ENCODE measurements at regions not wholly inside any gene's neighbourhood (a gene's known extent, or its start where the extent isn't known, plus 50 kb on each side); places are given as distances from the start of the nearest gene placed in this dataset.

DNA sequence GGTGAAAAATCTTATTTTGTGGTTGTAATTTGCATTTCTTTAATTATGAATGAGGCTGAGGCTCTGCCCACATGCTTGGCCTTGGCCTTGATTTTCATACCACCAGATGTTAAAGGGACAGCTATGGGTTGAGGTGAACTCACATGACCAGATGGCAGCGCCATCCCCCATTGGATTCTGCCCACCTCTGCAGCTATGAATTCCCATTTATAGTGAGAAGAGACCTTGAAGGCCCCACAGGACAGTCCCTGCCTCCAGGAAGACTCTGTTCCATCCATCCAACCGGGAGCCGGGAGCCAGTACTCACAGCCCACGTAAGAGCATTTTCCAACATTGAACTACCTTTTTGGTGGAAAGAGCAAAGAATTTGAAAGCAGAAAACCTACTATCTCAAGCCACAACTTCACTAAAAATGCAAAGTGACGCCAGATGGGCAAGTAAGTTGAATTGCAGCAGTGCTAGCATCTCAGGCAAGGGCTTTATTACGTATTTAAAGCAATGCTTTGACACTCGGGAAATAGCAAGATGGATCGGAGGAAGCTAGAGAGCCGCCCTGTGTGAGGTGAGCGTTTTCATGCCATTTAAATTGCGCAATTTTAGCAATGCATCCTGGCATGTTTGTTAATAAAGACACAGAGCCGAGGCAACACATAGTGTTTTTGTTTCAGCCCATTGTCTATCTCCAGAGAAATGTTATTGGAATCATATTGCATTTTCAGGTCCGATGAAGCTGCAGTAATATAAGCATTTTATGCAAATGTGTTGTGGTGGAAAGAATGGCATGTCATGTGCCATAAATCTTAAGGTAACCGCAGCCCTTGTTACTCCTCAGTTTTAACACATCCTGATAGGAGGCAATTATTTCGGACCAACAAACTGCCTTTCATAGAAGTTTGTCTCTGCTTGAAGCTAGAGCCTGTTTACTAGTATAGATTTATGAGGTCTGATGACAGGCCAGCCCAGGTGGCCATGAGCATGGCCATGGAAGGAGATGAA lies 273.4 kb upstream of the TNRC6C start:
- no peak for DNase-seq (ENCODE audit: low spot score)

DNA sequence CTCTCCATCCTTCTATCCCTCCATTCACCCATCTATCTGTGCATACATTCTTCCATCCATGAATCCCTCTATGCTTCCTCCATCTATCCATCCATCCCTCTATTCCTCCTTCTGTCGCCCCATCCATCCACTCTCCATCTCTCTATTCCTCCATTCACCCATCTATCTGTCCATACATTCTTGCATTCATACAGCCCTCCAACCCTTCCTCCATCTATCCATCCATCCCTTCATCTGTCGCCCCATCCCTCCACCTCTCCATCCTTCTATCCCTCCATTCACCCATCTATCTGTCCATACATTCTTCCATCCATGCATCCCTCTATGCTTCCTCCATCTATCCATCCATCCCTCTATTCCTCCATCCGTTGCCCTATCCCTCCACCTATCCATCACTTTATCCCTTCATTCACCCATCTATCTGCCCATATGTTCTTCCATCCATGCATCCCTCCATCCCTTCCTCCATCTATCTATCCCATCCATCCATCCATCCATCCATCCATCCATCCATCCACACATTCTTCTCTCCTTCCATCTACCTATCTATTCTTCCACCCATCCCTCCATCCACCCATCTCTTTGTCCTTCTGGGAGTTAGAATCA lies 272.5 kb upstream of the TNRC6C start:
- no peak for DNase-seq (ENCODE audit: low spot score)

DNA sequence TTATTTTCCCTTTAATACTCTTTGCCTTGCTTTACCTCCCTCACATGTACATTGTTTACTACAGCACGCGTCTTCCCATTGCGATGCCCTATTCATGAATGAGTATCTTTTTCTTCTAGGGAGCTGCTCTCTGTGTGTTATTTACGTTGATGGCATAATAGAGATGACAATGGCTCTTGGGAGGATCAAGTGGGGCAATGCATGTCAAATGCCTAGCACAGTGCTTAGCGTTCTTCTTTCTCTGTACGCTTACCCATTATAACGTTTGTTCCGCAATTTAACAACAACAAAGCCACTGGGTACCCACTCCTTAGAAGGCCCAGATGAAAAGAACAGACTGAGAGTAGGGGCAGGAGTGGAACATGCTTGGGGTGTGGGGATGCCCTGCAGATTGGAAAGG lies 271.6 kb upstream of the TNRC6C start:
- no peak for DNase-seq (ENCODE audit: low spot score)

DNA sequence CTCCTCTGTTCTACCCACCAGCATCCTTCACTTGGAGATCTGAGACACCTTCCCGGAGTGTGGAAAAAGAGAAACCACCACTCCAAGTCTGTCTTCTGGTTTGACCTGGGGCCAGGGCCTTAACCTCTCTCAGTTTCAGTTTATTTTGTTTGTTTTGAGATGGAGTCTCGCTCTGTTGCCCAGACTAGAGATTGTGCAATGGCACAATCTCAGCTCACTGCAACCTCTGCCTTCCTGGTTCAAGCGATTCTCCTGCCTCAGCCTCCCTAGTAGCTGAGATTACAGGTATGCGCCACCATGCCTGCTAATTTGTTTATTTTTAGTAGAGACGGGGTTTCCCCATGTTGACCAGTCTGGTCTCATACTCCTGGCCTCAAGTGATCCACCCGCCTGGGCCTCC lies 271.1 kb upstream of the TNRC6C start:
- DNase-seq (ENCODE audit: low spot score), result no peak

DNA sequence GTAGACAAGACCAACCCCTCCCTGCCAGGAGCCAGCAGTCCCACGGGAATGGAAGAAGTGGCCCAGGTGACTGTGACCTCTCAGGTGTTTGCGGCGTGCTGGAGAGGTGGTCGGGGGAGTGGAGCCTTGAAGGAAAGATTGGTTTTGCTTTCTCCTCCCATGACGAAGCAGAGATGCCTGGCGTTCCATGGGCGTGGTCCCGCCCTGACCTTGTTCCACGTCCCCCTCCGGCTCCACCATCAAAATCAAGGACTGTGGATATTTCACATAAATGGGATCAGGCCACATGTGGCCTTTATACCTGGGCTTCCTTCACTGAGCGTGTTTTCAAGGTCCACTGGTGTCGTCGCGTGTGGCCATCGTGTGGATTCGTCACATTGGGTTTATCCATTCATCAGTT lies 270.6 kb upstream of the TNRC6C start:
- DNase-seq (ENCODE audit: low spot score), result no peak

DNA sequence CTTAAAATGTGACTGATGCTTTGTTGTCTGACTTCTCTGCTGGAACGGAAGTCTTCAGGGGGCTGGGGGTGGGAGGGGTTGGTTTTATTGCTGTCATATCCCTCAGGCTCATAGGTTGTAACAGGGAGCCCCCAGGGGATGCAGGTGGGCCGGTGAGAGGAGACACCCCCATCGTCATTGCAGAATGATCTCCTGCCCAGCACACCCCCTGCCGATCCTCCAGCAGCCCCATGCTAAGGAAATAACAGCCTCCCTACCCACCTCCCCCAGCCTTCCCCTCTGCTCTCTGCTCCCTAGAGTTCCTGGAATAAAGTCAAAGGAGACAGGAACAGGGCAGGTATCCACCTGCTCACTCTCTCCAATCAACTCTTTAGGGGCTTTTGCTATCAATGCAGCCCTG lies 270.1 kb upstream of the TNRC6C start:
- no peak for DNase-seq (ENCODE audit: low spot score)

DNA sequence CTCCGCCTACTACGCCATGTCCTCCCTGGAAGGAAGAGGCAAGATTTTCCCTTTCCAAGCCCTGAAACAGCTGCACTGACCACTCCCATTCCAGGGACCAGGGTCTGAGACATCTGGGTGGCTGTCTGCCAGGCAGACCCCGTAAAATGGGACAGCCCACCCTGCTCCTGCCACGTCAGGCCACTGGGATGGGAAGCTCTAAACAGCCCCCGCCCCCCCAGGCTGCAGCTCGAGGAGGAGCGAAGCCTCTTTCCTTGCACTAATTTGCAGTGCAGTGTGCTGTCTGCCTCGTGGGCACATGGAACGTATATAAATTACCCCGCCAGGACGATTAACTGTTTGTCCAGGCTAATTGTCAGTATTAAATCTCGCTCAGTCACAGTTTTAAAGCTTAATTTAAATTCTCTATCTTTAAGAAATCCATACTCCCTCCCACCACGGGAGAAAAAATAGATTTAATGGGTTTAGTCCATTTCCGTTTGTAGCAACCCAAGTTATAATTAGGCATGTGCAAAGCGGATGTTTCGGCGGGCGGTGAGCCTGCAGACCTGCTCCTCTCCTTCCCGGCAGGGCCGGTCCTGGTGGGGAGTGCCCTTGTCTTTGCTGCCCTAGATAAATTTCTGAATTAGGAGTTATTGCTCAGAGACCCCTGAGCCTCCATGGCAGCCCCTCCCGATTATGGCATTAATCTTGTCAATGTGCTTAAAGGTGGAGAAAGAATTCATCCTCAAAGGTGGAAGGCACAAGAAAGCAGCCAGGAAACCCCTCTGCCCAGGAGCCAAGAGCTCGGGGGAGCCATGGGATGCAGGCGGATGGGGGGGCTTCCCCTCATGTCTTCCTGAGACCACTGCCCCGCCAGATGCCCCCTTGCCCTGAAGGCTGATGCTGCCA lies 268.0 kb upstream of the TNRC6C start:
- no peak for DNase-seq (ENCODE audit: low spot score)

DNA sequence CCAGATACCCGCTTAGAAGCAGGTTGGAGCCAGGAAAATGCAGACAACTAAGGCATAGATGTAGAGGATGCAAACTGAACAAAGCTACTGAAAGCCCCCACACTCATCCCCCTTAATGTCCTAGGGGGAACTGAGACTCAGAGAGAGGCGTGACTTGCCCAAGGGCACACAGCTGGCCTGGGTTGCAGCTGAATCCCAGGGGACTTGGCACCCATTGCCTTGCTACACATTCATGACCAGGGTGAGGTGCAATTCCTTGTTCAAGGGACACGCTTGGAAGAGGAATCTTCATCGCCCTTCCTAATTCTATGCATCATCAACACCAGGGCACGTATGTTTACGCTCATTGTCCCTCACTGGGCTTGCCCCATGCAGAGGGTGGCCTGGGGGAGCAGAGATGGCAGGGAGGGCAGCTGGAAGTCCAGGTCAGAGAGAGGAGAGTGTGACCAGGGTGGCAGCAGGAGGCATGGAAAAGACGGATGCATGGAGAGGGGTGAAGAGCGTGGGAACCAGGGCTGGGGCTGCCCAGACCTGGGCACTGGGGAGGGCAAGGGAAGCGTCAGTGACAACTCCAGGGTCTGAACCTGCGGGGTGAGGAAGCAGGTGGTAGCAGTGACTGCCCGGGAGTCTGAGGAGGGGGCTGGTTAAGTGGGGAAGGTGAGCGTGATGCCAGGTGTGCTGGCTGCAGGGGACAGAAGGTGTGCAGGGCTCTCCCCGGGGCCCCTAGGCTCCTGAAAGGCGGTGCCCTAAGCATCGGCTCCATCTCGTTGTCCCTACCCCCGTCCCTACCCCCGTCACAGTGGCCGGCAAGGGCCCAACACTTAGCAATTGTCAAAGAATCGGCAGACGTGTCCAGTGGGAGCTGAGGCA lies 267.1 kb upstream of the TNRC6C start:
- no peak for DNase-seq (ENCODE audit: low spot score)

DNA sequence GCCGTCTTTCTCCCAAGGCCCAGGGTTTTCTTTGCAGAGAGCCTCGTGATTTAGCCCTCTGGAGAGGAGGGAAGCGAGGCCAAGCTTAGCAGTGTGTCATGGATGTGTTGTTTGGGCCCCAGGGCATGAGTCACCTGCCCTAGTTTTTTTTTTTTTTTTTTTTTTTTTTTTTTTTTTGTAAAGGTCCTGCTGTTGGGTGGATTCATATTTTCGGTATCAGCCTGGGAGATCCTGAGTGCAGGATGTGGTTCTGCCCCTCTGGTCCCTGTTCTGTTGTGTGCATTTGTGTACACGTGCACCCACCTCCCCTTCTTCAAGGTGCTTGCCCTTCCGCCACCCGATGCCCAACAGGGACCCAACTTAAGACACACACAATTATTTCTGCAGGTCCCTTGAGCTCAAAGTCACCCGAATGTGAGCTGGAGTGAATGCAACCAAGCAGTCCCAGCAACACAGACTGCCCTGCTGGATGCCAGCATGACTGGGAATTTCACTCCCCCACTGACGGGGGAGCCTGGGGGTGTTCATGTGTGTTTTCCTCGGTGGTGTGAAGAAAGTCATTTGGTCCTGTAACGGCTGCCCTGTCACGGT lies 265.8 kb upstream of the TNRC6C start:
- no peak for DNase-seq (ENCODE audit: low spot score)

DNA sequence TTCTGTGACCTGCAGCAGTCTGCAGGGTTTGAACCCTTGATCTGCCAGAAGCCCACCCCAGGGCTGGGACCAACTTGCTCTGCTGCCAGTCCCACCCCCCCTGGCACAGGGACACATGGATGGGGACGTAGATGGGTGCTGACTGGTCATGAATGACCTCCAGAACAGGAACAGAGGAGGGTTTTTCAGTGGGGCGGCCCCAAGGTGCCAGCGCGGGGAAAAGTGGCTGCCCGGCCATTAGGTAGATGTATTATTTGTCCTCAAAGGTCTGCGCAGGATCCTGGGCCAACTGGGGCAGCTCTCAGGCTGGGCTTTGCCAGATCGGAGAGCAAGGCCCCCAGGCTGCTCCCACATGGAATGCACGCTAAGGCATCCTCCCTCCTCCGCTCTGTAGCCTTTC lies 265.2 kb upstream of the TNRC6C start:
- DNase-seq (ENCODE audit: low spot score), result no peak

DNA sequence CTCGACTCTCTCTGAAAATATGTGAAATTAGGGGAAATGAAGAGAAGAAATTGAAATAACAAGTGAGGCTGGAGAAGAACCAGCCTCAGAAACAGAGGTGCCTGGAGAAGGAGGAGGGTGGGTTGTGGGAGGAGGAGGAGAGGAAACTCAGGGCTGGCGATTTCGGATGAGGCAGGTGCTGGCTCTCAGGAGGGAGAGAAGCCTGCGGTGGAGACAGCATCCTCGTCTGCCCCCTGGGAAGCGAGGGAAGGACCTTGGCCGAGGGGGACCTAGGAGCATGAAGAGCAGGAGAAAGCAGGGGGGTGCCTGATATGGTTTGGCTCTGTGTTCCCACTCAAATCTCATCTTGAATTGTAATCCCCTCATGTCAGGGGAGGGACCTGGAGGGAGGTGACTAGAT lies 264.7 kb upstream of the TNRC6C start:
- DNase-seq (ENCODE audit: low spot score), result no peak

DNA sequence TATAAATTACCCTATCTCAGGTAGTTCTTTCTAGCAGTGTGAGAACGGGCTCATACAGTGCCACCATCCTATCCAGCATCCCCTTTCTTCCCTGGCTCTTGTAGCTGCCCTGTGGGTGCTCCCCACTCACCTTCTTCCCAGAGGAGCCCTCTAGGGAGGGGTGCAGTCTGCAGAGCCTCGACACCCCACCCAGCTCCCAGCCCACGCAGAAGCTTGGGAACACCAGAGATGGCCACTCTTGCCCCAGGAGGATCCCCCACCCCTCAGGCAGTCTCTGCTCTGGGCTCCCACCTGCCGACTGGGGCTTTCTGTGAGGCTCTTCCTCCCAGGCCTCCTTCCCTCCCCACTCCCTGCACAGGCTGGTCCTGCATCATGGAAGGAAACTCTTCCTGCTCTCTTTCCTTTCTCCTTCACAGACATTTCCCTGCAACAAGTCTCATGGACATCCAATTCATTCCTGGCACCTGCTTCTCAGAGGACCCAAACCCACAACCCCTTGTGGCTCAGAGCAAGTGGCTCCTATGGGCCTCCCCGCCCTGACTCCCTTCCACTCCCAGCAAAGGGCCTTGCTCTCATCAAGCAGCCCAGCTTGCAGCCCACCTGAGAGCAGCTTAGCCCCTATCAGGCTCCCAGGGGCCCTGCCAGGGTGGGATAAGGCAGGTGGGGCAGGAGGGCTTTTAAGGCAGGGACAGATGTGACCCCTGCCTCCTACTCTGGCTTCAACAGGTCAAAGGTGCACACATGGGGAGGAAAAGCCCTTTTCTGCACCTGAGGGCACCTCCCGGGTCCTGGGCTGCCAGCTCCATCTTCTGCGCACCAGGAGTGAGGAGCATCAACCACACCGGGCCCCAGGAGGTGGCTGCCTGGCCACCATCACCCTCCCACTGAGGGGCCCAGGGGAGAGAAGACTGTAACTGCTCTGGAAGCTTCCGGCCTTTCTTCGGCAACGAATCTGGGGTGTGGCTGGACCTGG lies 263.8 kb upstream of the TNRC6C start:
- no peak for DNase-seq (ENCODE audit: low spot score)

DNA sequence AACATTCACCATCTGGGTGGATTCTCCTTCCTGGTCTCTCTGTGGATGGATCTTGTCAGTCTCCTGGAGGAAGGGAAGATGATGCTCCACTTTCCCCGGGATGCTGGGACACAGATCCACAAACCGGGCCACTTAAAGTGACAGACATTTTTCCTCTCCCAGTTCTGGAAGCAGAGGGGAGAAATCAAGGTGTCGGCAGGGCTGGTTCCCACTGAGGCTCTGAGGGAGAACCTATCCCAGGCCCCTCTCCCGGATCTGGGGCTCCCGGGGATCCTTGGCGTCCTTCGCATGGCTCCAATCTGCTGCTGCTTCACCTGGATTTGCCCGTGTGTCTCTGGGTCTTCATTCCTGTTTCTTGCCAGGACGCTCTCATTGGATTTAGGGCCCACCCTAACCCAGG lies 263.1 kb upstream of the TNRC6C start:
- no peak for DNase-seq (ENCODE audit: low spot score)

DNA sequence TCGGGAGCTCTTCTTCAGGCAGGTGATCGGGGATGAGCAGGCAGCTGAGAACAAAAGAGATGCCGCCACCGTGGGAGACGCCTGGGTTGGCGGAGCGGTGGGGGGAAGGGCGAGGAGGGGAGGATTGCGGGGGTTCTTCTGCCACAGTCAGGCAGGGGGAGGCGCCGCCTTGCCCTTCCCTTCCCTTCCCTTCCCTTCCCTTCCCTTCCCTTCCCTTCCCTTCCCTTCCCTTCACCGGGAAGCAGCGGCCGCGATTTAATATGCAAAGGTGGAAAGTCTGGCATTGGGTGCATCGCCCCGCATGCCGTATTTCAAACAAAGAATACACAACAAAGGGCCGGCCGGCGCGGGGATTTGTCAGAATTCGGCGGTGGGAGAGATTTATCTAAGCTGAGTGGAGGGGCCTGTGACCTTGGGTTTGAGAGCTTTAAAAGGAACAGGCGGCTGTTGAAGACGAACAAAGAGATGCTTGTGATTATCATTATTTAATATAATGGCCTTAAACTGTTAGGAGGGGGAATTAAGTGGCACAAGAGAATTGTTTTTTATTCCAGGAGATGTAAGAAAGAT lies 262.3 kb upstream of the TNRC6C start:
- DNase-seq (ENCODE audit: low spot score), result no peak

DNA sequence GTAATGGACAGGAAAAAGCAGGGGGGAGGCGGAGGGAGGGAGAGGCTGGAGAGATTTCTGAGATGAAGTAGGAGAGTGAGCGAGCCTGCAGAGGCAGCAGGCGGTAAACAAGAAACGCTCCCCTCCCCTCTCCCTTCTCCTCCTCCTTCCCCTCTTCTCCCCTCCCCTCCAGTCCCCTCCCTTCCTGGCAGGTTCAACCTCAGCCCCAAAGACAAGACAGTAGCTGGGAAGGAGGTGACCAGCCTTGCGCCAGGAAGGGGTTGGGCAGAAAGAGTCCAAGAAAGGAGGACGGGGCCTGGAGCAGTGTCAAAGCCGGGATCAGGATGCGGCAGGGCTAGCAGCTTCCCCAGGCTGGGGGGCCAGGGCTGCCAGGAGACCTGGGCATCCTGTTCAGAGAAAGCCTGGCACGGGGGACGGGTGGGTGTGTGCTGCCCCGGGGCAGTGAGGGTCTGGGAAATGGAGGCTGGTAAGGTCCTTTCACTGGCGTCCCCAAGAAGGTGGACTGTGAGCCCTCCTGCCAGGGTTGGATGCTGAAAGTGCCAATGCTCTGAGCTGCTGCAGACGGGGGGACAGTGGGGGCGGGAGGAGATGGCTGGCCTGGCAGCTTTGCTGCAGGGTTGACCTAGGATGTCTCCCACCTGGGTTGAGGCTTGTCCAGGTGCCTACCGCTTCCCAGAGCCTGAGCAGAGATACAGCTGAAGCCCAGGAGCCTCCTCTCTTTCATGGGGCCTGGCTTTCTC lies 261.6 kb upstream of the TNRC6C start:
- no peak for DNase-seq (ENCODE audit: low spot score)

DNA sequence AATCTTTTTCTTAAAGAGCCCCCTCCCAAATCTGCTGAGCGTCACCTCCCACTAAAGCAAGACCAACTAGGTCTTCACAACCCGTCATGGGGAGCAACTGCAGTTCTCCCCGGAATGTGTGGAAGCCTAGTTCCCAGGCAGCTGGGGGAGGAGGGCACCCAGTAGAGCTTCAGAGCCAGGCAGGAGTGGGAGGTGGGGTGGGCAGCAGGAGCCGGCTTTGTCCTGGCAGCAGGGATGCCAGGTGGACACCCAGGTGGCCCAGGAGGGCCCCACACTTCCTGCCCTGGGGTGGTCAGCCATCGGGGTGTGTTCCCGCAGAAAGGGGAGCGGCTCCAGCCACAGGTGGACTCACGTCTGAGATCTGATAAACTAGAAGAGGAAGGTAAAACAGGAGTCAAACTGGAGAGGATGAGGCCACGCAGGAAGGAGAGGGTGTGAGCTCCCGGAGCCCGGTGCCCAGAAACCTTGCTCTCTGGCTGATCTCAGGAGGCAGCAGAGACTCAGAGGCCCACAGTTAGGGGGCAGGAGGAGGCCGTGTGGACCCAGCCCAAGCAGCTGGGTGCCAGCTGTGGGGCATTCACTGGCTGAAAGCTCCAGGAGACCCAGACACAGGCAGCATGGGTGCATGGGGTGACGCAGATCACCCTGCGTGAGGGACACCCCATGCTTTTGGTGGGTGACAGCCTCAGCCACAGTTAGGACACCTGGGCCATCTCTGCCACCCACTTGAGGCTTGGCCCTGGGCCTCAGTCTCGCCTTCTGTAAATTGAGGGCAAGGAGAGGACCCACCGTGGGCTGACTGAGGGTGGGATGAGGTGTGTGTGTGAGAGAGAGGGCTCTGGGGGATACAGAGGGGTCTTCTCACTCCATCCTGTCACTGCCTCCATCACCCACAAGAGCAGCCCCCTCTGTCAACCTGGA lies 260.8 kb upstream of the TNRC6C start:
- no peak for DNase-seq (ENCODE audit: low spot score)

DNA sequence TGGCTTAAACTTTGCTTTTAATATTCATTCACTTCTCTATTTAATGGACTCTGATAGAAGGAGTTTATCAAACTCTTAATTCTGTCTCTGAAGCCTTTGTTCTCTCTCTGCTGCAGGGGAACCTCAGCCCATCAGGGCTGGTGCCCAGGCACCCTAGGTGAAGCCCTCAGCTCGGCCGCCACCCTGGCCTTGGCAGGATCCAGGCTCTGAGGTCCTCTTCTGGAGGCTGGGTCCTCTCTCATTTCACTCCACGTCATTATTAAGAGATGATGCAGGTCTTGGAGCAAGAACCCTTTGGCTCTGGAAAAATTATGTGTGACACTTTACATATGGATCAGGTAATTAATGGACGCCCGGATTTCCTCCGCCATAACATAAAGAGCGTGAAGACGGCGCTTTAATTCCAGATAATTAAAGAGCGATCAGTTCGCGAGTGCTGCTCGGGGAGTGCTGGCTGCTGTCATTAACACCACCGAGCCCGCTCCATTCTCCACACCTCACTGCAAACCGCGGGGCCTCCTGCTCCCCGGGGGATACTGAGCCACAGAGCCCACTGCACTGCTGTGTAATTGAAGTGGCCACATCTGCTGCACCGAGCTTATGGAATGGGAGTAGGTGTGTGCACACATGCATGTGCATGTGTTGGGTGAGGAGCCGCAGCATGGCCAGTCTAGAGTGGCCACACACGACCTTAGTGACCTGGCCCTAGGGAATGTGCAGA lies 259.4 kb upstream of the TNRC6C start:
- DNase-seq (ENCODE audit: low spot score), result no peak

Data from HuH-7 (cell line).